H9 (cell line): ENCODE measurements at regions not wholly inside any gene's neighbourhood (a gene's known extent, or its start where the extent isn't known, plus 50 kb on each side); places are given as distances from the start of the nearest gene placed in this dataset.

Experiments
- DNase-seq: peaks from one replicate; pipeline ENCODE4 v3.0.0-alpha.2; 2017
- H2AFZ ChIP-seq: one replicate; pipeline ENCODE4 v1.6.1; 2013; ENCODE audit warnings: mild to moderate bottlenecking, low read length, control low read depth, moderate library complexity
- H2AK5ac ChIP-seq: 2 replicates; pipeline ENCODE4 v1.6.1; 2013; ENCODE audit warnings: low read length, control low read depth, mixed read lengths; ENCODE audit not compliant: insufficient read length
- H2BK120ac ChIP-seq: one replicate; pipeline ENCODE4 v1.6.1; 2013; ENCODE audit warnings: low read depth, mild to moderate bottlenecking, low read length, control low read depth, inconsistent platforms; ENCODE audit not compliant: poor library complexity, severe bottlenecking
- H2BK12ac ChIP-seq: 2 replicates; pipeline ENCODE4 v1.6.1; 2013; ENCODE audit warnings: low read length, control low read depth, mixed read lengths, low read depth; ENCODE audit not compliant: insufficient read length
- H2BK15ac ChIP-seq: 2 replicates; pipeline ENCODE4 v1.6.1; 2013; ENCODE audit warnings: low read depth, low read length, control low read depth
- H2BK20ac ChIP-seq: one replicate; pipeline ENCODE4 v1.6.1; 2013; ENCODE audit warnings: low read depth, mild to moderate bottlenecking, low read length, control low read depth, inconsistent platforms; ENCODE audit not compliant: poor library complexity, severe bottlenecking
- H2BK5ac ChIP-seq: 2 replicates; pipeline ENCODE4 v1.6.1; 2013; ENCODE audit warnings: low read length, control low read depth, mixed read lengths; ENCODE audit not compliant: insufficient read length
- H3K14ac ChIP-seq: 2 replicates; pipeline ENCODE4 v1.6.1; 2013; ENCODE audit warnings: low read length, control low read depth; ENCODE audit not compliant: insufficient read depth
- H3K18ac ChIP-seq: 2 replicates; pipeline ENCODE4 v1.6.1; 2013; ENCODE audit warnings: low read depth, mild to moderate bottlenecking, mixed read lengths, low read length, control low read depth; ENCODE audit not compliant: insufficient read length
- H3K23ac ChIP-seq: 2 replicates; pipeline ENCODE4 v1.6.1; 2013; ENCODE audit warnings: low read length, control low read depth, mixed read lengths, low read depth; ENCODE audit not compliant: insufficient read length
- H3K23me2 ChIP-seq: 2 replicates; pipeline ENCODE4 v1.6.1; 2013; ENCODE audit warnings: low read depth, mild to moderate bottlenecking, mixed read lengths, low read length, control low read depth; ENCODE audit not compliant: insufficient read length, poor library complexity, severe bottlenecking
- H3K27ac ChIP-seq: 2 replicates; pipeline ENCODE4 v1.5.1; 2013; ENCODE audit warnings: low read length, control low read depth, mixed read lengths, low read depth; ENCODE audit not compliant: insufficient read length
- H3K27me3 ChIP-seq: 2 replicates; pipeline ENCODE4 v1.6.1; 2013; ENCODE audit warnings: low read length, control low read depth, inconsistent platforms; ENCODE audit not compliant: insufficient read depth
- H3K4ac ChIP-seq: 2 replicates; pipeline ENCODE4 v1.6.1; 2013; ENCODE audit warnings: low read depth, mild to moderate bottlenecking, control low read depth, inconsistent platforms, low read length, moderate library complexity
- H3K4me1 ChIP-seq: 2 replicates; pipeline ENCODE4 v1.6.1; 2013; ENCODE audit warnings: low read length, control low read depth, inconsistent platforms; ENCODE audit not compliant: insufficient read depth
- H3K4me2 ChIP-seq: 2 replicates; pipeline ENCODE4 v1.6.1; 2013; ENCODE audit warnings: low read length, control low read depth, mixed read lengths; ENCODE audit not compliant: insufficient read length, insufficient read depth
- H3K56ac ChIP-seq: 2 replicates; pipeline ENCODE4 v1.6.1; 2013; ENCODE audit warnings: low read depth, mild to moderate bottlenecking, mixed read lengths, low read length, control low read depth; ENCODE audit not compliant: insufficient read length
- H3K79me1 ChIP-seq: 2 replicates; pipeline ENCODE4 v1.6.1; 2013; ENCODE audit warnings: low read depth, mild to moderate bottlenecking, moderate library complexity, low read length, control low read depth, inconsistent platforms; ENCODE audit not compliant: insufficient read depth, poor library complexity, severe bottlenecking
- H3K79me2 ChIP-seq: 2 replicates; pipeline ENCODE4 v1.6.1; 2013; ENCODE audit warnings: low read length, control low read depth, inconsistent platforms; ENCODE audit not compliant: insufficient read depth
- H3K9ac ChIP-seq: 2 replicates; pipeline ENCODE4 v1.6.1; 2013; ENCODE audit warnings: low read length, control low read depth, mixed read lengths; ENCODE audit not compliant: insufficient read length; ENCODE audit errors: extremely low read depth
- H3K9me3 ChIP-seq: one replicate; pipeline ENCODE4 v1.6.1; 2013; ENCODE audit warnings: low read depth, low read length, inconsistent platforms; ENCODE audit not compliant: control insufficient read depth
- H3T11ph ChIP-seq: one replicate; pipeline ENCODE4 v1.6.1; 2013; ENCODE audit warnings: mild to moderate bottlenecking, low read length, control low read depth, inconsistent platforms
- H4K20me1 ChIP-seq: one replicate; pipeline ENCODE4 v1.6.1; 2013; ENCODE audit not compliant: control insufficient read depth, insufficient read length, insufficient read depth
- H4K5ac ChIP-seq: 2 replicates; pipeline ENCODE4 v1.6.1; 2013; ENCODE audit warnings: low read depth, mild to moderate bottlenecking, mixed read lengths, low read length, control low read depth; ENCODE audit not compliant: insufficient read length
- H4K8ac ChIP-seq: replicated peaks from 2 replicates; pipeline ENCODE4 v1.6.1; 2013; ENCODE audit warnings: low read length, control low read depth, mixed read lengths, low read depth; ENCODE audit not compliant: insufficient read length
- H4K91ac ChIP-seq: 2 replicates; pipeline ENCODE4 v1.6.1; 2013; ENCODE audit warnings: low read depth, mild to moderate bottlenecking, moderate library complexity, mixed read lengths, low read length, control low read depth; ENCODE audit not compliant: insufficient read length
- H3K27ac Mint-ChIP-seq, 3 experiments: 2 replicates in 2 of 3; 3 replicates in 1 of 3; pipeline ENCODE4 v1.8.0; 2020 to 2021; ENCODE audit warnings: mixed read lengths in 3 of 3, mild to moderate bottlenecking in 1 of 3, moderate library complexity in 1 of 3
- H3K27me3 Mint-ChIP-seq: 2 replicates; pipeline ENCODE4 v1.8.0; 2021; ENCODE audit warnings: low read depth, mild to moderate bottlenecking, moderate library complexity, mixed read lengths
- H3K36me3 Mint-ChIP-seq, 3 experiments: 2 replicates in 2 of 3; 3 replicates in 1 of 3; pipeline ENCODE4 v1.8.0; 2020 to 2021; ENCODE audit warnings: low read depth in 3 of 3, mixed read lengths in 3 of 3; ENCODE audit not compliant: insufficient read depth in 1 of 3
- H3K4me1 Mint-ChIP-seq, 2 experiments: 2 replicates each; pipeline ENCODE4 v1.8.0; 2020; ENCODE audit warnings: mixed read lengths in 2 of 2
- H3K4me3 Mint-ChIP-seq, 2 experiments: 2 replicates in 1 of 2; 3 replicates in 1 of 2; pipeline ENCODE4 v1.8.0; 2020 to 2021; ENCODE audit warnings: mild to moderate bottlenecking in 2 of 2, mixed read lengths in 2 of 2, moderate library complexity in 1 of 2
- H3K9me3 Mint-ChIP-seq, 2 experiments: 2 replicates in 1 of 2; 3 replicates in 1 of 2; pipeline ENCODE4 v1.8.0; 2020; ENCODE audit warnings: mild to moderate bottlenecking in 2 of 2, mixed read lengths in 2 of 2, moderate library complexity in 1 of 2
- CTCF ChIP-seq: fragments of 200-600 bp; sonication (generic); conservative IDR thresholded peaks from 3 replicates; pipeline ENCODE4 v1.8.0; 2021; ENCODE audit warnings: antibody characterized with exemption, mild to moderate bottlenecking
- WGBS: extraction: QIAGEN DNeasy Blood & Tissue Kit; methylation state at CpG from one replicate; pipeline ENCODE4 v1.1.7; 2013; ENCODE audit warnings: missing lambda C conversion rate, low lambda C conversion rate, mixed read lengths; ENCODE audit not compliant: insufficient read length; ENCODE audit errors: extremely low coverage; 5-methylcytosine and 5-hydroxymethylcytosine counted together

DNA sequence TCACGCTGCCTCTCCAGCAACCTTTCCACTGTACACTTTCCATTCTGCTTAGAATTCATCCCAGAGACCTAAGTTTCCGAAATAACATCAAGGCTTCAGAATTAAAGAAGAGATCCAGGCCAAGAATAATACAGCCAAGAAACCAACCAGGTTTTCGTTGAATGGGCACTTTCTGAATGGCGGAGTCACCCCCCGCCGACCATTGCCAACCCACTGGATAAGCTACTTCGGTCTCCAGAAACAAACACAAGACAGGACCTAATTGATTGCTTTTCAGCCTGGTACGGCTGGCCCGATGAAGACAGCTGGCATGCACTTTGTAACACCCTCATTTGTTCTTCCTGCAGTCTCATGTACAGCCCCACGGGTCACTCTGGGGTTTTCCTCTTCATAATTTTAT, 308.1 kb upstream of the ZFHX3 start:
- H3K4me2 ChIP-seq = no peak overlapping the region
- no peaks in the 10 kb centered on the region for H4K20me1 ChIP-seq
- H2BK5ac ChIP-seq = no peak overlapping the region
- no peaks in the 10 kb centered on the region for H3K27me3 ChIP-seq
- H3K4me1 ChIP-seq = peaks cover 11% of the 10 kb centered on the region
- Mint-ChIP-seq H3K4me1 (peaks cover 45 to 50% of the 10 kb centered on the region in 2 experiments), H3K27me3 (peaks cover 16% of the 10 kb centered on the region), H3K9me3 (no peaks in the 10 kb centered on the region), H3K4me3 (no peak overlapping the region; a peak in 1 of 5 replicates), H3K36me3 (no peaks in the 10 kb centered on the region), H3K27ac (peak overlapping the region in 1 of 3 experiments; percentile 72; a peak in 3 of 7 replicates)
- no peak overlapping the region for H3K56ac ChIP-seq
- H3K9ac ChIP-seq = no peak overlapping the region
- no peaks in the 10 kb centered on the region for H3K23me2 ChIP-seq
- WGBS = no CpG with 5 or more reads among the region's 10 CpGs
- H3K79me2 ChIP-seq = no peaks in the 10 kb centered on the region
- no peak overlapping the region for H2BK15ac ChIP-seq
- H4K8ac ChIP-seq = no peak overlapping the region
- no peak overlapping the region for H2AFZ ChIP-seq
- H3T11ph ChIP-seq = no peak overlapping the region
- H3K23ac ChIP-seq = no peak overlapping the region
- H3K14ac ChIP-seq = no peak overlapping the region
- H3K9me3 ChIP-seq = no peaks in the 10 kb centered on the region
- no peak overlapping the region for H2BK20ac ChIP-seq
- H2BK120ac ChIP-seq = no peak overlapping the region
- H4K5ac ChIP-seq = no peak overlapping the region
- no peaks in the 10 kb centered on the region for H3K79me1 ChIP-seq
- no peak overlapping the region for H4K91ac ChIP-seq
- H3K18ac ChIP-seq = no peak overlapping the region
- no peak overlapping the region for H2BK12ac ChIP-seq
- H3K27ac ChIP-seq = no peak overlapping the region
- DNase-seq = no peak
- no peak overlapping the region for H3K4ac ChIP-seq
- no peak overlapping the region for H2AK5ac ChIP-seq
- TF ChIP-seq CTCF = no peak
